ENCODE measurements at regions not wholly inside any gene's neighbourhood (a gene's known extent, or its start where the extent isn't known, plus 50 kb on each side); places are given as distances from the start of the nearest gene placed in this dataset.

DNA sequence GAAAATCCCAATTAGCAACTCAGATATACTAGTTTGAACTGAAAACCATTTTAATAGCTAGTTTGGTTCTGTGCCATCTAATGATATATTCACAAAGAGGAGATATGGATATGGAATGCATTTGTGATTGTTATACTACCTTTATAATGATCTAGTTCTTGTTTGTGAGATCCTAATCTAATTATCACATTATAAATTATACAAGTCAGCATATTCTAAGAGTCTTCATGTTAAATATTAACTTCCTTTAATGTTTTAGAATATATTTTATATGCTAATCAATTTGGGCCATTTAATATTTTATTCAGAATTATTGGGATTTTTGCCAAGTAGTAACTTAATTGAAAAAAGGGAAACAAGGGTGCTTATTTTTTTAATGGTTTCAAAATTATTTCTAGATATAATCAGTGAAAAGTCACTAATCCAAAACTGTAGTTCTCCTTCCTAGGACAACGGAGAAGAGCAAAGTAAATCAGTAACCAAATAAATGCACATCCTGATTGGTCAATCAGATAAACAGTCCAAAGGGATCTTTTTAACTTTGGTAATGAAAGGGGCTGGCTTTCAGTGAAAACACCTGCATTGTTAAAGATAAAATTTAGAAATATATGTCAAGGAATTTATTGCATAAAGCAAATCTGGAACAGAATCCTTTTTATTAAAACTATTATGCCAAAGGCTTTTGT is 173.9 kb upstream of the MEOX2 start:
- no peak for DNase-seq (ENCODE audit: low read depth in 2 of 2)

DNA sequence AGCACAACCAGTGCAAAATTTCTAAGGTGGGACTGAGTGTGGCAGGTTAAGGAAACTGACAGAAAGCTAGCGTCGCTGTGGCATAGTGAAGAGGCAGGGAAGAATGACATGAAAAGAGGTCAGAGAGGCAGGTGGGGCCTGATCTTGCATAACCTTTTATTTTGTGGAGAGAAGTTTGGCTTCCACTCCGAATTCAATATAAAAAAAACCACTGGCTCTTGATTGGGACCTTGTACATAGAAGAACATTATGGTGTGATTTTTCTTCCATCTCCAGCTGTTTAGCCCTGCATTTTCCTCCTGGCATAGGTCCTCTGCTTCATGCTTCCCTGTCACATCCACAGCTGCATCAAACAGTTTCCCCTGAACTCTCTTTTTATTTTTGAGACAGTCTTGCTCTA is 170.5 kb upstream of the MEOX2 start:
- no peak for DNase-seq (ENCODE audit: low read depth in 2 of 2)

DNA sequence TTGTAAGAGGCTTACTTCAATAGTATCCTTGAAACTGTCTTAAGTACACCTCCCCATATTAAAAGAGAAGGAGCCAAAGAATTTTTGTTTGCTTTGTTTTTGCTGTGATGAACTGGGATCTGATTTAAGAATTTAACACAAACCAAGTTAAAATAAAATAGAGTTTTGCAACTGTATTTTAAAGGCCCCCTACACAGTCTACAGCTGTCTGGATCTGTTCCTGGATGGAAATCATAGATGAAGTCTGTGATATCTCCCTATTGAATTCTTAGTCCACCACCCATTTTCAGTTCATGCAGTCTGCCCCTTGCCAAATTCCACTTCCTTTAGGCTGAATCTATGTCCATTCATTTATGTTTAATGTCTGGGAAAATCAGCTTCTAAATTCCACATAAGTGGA is 169.8 kb upstream of the MEOX2 start:
- DNase-seq (ENCODE audit: low read depth in 2 of 2), result no peak

DNA sequence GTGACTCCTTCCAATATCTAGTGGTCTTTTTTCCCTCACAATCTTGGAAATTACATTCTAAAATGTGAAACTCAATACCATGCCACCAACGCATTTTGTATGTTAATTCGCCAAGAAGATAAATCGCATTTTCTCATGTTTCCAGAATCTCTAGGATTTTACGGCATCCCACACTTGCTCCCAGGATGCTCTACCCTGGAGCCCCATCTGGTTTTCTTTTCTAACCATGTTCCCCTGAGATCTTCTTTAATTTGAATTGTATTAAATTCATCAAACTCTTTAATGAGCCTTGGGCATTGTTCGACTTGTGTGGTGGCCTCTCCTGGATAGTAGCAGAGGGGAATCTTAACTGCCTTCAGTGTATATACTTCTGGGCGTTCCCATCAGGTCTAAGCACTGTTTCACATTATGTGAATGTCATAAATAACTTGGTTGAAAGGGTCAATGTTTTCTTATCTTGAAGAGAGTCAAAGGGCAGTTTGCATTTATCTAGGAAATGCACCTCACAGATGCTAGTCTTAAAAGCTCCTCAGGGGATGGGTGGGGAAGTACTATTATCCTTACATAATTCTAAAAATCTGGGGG is 169.1 kb upstream of the MEOX2 start:
- DNase-seq (ENCODE audit: low read depth in 2 of 2), result no peak

DNA sequence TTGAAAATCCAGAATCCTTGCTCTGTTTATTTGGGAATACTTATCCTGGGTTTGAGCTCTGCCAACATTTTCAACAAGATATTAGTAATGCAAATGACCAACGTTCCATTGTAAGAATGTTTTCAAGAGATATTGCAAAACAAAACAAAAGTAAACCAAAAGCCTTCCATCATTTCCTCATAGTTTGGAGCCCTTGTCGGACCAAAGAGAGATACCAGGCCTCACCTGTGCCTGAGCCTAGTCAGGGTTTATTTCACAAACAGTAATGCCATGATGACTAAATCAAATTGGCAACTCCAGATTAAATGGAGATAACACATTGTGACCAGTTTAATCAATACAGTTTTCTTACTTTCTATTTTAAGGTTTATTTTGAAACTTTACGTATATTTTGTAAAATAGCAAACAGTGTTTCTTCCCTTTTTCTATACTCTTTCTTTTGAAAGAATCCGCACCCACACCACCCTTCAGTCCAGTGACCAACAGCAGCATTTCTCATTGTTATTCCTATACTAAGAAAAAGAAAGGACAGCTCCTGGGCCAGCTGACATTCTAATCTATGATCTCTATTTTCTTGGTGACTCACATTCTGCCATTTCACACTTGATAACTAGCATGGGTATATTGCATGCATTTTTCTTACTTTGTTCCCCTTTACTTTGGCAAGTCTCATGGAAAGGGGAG is 168.5 kb upstream of the MEOX2 start:
- no peak for DNase-seq (ENCODE audit: low read depth in 2 of 2)

DNA sequence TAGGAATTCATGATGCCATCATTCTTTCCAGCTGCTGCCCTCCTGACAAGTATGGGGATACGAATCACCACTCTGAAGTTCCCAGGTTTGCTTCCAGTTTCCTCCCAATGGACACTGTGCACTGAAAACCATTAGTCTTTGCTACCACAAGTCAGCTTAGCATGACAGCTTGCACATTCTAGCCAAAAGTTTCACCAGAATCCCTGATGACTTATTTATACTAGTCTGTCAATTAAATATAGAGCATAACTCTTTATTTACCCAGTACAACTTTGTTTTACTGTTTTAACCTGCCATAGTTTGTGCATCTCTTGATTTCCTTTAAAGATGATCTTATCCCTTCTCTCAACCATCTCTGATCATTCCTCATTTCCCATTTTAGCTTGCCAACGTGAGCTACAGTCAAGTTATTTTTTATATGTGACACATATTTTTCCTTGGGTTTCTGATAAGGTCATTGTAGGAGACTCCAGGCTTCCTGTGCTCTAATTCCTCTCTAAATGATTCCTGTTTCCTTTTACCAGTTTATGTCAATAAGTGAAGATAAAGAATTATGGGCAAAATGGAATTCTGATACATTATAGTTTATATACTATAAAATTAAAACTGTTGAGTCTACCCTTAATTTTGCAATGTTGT is 167.5 kb upstream of the MEOX2 start:
- DNase-seq (ENCODE audit: low read depth in 2 of 2), result no peak

DNA sequence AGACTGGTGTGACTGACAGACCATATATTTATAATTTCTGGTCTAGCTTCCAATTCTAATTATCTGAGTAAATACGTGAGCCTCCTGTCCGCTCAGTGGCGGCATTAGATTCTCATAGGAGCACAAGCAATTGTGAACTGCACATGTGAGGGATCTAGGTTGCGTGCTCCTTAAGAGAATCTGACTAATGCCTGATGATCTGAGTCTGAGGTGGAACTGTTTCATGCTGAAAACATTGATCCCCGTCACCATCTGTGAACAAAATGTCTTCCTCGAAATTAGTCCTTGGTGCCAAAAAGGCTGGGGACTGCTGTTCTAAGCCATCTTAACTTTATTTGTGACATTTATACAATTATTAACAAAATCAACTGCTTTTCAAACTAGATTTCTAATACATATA is 164.7 kb upstream of the MEOX2 start:
- DNase-seq (ENCODE audit: low read depth in 2 of 2), result no peak

DNA sequence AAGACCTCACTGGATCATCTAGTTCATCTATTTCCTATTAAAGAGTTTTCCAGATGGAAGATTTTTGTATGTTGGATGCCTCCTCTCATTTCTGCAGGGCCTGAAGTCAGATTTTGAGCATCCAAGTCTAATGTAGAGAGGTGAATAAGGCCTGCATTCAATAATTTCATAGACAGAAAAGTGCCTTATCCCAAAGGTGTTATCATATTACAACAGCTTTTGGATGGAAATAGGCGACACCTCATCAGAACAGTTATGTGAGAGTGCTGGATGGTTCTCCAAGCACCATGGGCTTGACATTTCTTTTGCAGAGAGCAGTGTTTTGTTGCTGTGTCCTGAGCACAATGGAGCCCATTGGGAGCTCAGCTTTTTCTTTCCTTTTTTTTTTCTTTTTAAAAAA is 162.4 kb upstream of the MEOX2 start:
- no peak for DNase-seq (ENCODE audit: low read depth in 2 of 2)

DNA sequence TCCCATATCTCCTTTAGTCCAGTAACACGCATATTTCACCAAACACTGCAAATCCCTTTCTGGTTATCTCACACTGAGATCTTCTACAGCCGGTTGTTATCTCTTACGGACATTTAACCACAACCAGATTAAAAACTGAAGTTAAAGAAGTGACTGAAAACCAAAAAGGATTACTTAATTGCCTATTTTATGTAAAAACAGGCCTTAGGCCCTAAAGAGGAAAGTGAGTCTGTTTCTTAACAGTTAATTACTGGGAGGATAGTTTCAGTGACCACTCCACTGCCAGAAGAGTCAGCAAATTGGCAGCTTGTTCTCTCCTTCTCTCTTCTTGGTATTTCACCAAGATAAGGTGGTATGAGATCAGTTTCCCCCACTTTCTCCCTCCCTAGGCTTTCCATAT is 161.9 kb upstream of the MEOX2 start:
- no peak for DNase-seq (ENCODE audit: low read depth in 2 of 2)

DNA sequence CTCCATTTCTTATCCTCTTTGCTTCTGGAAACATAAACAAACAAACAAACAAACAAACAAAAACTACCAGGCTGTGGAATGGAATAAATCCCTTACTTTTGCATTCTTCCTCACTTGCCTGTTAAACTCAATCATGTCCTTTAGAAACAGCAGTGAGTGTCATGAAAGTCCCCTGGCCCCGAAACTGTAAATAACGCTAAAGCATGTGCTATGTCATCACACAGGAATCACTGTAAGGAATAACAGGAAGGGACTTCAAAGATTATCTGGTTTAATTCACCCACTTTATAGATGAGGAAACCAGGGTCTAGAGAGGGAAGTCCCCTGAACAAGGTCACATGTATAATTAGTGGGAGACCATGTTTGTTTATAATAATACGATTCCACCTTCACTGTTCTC is 159.4 kb upstream of the MEOX2 start:
- DNase-seq (ENCODE audit: low read depth in 2 of 2), result no peak

DNA sequence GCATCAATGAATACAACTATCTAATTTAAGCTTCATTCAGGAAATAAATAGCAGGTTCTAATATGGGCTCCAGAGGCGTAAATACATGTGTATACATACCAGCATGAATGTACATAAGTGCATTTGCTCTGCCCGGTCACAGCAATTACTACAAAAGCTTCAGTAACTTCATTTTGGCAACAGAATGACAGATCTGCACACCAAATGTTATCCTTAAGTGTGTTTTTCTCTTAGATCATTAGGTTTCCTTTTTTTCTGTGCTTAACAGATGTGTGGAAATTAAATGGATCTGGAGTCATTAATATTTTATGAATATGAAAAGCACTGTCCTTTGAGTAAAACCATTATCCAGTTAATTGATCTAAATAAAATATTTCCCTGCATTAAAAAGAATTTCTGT is 159.0 kb upstream of the MEOX2 start:
- DNase-seq (ENCODE audit: low read depth in 2 of 2), result no peak

DNA sequence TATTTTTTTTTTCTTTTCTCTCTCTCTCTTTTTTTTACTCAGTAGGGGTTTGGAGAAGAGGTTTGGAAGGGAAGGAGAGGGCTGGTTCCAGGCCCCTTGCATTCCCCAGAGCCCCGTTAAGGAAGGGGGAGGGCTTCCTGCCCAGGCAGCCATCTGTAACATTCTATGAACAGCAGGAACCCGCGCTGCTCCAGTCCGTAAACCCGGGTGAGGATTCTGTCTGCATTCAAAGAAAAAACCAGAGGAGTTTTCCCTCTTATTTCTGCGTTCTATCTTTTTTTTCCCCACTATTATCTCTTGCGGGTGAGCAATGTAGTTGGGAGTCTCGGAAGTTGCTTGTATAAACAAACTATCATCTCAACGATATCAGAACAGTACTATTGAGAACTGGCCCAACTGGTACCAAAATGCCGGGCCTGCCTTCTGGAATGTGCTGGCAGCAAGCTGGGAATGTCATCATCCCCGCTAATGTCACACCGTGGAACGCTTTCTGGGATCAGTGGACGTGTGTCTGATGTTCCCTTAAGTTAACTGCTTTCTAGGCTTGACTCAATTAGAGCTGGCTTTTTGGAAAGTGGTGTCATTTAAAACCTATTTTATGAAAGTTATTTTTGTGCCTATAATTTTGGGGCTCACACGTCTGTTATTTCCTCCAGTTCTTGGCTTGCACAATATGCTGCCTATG is 153.1 kb upstream of the MEOX2 start:
- DNase-seq (ENCODE audit: low read depth in 2 of 2), result no peak

DNA sequence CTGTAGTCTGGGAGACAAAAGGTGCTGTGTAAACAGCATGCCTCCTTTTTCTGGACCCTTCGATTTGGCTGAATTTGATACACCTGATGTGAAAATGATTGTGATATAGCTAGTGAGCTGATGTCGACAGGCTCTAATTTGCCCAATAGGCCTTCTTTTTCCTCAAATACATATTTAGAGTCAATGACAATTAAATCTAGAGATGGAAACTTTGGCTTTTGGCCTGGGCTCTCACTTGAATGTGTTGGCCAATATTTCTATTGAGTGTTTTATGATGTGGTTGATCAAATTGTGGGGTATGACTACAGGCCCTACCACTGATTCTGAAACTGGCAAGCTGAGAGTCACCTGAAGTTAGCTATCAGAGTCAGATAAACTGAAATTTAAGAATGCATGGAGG is 151.8 kb upstream of the MEOX2 start:
- DNase-seq (ENCODE audit: low read depth in 2 of 2), result no peak

DNA sequence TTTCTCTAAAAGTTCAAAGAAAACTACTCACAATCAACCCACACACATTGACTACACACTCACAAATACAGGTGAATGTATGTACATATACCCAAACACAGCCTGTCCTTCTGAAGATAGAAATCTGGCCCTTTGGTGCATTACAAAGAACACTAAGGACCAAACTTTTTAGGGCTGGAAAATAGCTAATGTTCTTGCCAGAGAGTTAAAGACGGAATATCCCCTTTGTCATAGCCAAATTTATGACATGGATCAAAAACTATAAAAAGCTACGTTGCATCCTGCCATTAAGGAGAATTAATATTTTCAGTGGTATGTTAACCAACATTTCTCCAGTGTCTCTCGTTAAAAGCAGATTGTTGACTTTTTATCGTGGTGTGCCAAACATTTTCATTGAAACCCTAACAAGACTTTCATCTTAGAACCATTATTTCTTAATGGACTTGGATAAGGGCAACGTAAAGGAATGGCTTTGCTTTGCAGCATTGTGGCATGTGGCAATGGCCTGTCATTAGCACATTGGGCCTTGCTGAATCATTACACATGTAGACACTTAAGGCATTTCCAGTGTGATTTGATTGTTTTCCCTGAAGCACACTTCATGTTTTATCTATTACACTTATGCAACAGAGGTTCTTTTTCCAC is 150.9 kb upstream of the MEOX2 start:
- DNase-seq (ENCODE audit: low read depth in 2 of 2), result no peak

DNA sequence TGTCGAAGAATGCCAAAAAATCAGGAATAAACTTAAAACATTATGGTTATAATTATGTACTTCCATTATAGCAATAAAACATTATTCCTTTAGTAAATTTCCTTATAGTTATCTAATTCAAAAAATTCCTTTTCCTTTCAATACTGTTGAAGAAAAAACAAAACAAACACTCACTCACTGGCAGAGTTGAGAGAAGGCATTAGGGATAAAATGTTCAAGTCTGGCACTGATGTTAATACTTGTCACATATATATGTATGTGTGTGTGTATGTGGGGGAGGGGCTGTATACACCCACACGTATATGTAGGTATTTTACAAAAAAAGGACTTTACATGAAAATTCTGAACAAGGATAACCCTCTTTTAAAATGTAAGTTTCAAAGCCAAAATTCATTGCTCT is 150.2 kb upstream of the MEOX2 start:
- DNase-seq (ENCODE audit: low read depth in 2 of 2), result no peak

DNA sequence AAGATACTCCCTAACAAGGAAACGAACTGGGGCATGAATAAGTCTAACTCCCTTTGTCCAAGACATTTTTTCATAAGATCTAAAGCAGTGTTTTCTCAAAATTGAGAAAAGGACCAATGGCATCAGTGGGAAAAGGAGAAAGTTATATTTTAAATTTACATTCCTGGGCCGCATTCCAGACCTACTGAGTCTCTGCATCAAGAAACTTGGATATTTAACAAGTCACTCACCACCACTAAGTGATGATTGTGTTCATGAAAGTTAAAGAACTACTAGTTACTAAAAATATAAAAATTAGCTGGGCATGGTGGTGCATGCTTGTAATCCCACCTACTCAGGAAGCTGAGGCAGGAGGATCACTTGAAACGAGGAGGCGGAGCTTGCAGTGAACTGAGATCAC is 149.6 kb upstream of the MEOX2 start:
- no peak for DNase-seq (ENCODE audit: low read depth in 2 of 2)

DNA sequence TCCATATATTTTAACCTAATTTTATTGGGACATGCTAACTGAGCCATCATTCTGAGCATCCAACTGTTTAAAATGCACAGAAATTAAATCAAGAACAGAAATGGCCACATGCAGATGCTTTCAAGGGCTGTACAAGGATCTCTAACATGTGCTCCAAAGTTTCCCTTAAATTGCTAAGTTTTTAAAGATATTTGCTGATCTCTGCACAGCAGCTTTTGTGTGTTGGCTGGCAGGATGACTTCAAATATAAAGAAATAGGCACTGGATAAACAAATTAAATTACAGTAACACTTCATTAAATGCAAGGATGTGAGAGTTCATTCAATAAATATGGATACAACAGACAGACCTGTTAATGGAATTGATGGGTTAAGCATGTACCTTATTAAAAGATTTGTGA is 148.0 kb upstream of the MEOX2 start:
- no peak for DNase-seq (ENCODE audit: low read depth in 2 of 2)

DNA sequence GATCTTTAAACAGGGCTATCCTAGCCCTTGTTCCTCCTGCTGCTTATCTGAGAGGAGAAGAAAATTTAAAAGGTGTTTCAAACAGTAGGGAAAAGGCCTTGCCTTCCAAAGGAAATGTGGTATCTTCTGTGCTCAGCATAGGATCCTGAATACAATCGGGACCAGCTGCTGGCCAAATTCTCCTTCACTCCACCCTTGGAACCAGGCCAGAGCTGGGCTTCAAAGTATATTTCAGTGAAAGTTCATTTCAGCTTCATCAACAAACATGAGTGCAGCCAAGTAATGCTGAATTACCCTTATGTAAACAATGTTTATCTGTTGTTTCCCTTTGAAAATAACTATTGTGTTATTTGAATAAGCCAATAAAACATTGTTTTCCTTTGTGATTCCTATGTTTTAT is 146.5 kb upstream of the MEOX2 start:
- DNase-seq (ENCODE audit: low read depth in 2 of 2), result no peak

DNA sequence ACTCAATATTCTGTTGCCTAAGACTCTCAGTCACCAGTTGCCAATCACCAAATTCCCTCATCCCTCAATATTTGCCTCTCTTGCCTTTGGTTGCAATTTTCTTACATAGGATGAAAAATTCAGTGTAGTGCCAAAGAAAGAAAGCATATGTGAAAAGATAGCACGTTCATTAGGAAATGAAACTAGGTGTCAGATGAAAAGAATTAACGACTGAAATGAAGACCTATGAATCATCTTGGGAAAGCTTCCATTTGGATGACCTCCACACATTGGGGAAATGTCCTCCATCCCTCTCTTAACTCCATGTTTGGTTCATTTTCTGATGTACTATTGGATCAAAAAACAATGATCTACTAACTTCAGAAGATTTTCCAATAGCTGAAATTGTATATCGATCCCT is 145.1 kb upstream of the MEOX2 start:
- DNase-seq (ENCODE audit: low read depth in 2 of 2), result no peak

DNA sequence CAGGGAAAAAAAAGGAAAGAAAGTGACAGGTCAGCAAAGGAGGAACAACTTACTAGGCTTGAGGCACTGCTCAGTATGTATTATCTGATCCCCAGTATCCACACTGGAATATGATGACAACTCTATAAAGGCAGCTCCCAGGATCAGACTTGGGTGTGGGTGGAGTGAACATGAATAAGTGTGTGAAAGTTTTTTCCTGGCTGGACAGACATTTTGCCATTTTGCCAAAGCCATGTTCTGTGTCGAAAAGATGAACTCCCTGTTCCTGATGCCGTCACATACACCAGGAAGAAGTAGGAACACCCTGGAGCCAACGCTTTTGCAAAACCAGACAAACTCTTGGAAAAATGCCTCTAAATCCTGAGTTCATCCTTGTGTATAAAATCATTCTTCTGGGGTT is 143.2 kb upstream of the MEOX2 start:
- DNase-seq (ENCODE audit: low read depth in 2 of 2), result no peak

DNA sequence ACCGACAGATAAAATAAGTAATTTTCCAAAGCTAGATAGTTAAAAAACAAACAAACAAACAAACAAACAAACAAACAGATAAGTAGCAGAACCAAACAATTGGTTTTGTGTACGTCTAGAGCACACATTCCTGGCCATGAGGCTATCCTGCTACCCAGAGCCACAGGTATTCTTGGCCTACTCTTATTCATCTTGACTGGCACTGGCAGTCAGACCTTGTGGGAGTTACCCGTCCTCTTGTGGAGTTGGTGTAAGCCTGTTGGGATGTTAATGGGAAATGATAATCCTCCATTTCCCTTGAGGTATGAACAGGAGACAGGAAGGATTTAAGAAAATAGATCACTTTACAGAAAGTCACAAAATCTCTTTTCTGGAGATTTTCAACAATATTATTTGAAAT is 142.4 kb upstream of the MEOX2 start:
- no peak for DNase-seq (ENCODE audit: low read depth in 2 of 2)

All from stimulated activated CD8-positive, alpha-beta memory T cell treated with anti-CD3 and anti-CD28 coated beads, Interleukin-7, amount 100 ng/mL, for 4 hours (primary cell).